SKM-1 (cell line): ENCODE measurements at regions not wholly inside any gene's neighbourhood (a gene's known extent, or its start where the extent isn't known, plus 50 kb on each side); places are given as distances from the start of the nearest gene placed in this dataset.
"Not testable (repeated sequence)": the region's sequence is repeated elsewhere in the genome, so short reads cannot be mapped to it uniquely, and the experiment has no call there.

Experiments used
- DNase-seq: peaks from one replicate; lab custom pipeline; 2025; ENCODE audit not compliant: unreplicated experiment; lab: John Stamatoyannopoulos, UW

DNA sequence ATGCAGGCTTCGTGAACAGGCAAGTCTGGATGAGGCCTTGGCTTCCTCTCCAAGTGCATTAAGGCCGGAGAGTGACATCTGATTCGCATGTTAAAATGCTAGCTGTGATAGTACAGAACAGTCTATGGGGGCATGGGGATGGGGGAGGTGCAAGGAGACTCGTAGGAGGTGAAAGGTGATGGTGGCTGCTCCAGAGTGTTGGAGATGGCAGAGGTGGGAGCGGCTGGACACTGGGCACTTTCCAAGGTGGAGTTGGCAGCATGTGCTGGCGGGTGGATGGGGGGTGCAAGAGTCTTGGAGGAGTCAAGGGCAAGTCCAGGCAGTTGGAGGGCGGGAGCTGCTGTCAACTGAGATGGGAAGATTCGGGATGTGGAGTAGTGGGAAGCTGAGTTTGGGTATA lies 350.9 kb upstream of the TNRC6C start:
- DNase-seq: no peak

DNA sequence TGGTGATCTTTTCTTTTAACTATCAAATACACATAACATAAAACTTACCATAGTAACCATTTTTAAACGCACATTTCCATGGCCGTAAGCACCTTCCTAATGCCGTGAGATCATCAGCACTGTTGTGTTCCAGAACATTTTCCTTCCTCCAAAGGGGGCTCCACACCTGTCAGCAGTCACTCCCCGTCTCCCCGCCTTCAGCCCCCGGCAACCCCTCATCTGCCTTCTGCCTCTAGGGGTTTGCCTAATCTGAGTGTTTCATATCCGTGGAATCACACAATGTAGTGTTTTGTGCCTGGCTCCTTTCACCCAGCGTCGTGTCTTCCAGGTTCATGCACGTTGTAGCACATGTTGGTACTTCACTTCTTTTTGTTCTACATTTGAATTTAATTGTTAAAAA lies 350.1 kb upstream of the TNRC6C start:
- DNase-seq: no peak

DNA sequence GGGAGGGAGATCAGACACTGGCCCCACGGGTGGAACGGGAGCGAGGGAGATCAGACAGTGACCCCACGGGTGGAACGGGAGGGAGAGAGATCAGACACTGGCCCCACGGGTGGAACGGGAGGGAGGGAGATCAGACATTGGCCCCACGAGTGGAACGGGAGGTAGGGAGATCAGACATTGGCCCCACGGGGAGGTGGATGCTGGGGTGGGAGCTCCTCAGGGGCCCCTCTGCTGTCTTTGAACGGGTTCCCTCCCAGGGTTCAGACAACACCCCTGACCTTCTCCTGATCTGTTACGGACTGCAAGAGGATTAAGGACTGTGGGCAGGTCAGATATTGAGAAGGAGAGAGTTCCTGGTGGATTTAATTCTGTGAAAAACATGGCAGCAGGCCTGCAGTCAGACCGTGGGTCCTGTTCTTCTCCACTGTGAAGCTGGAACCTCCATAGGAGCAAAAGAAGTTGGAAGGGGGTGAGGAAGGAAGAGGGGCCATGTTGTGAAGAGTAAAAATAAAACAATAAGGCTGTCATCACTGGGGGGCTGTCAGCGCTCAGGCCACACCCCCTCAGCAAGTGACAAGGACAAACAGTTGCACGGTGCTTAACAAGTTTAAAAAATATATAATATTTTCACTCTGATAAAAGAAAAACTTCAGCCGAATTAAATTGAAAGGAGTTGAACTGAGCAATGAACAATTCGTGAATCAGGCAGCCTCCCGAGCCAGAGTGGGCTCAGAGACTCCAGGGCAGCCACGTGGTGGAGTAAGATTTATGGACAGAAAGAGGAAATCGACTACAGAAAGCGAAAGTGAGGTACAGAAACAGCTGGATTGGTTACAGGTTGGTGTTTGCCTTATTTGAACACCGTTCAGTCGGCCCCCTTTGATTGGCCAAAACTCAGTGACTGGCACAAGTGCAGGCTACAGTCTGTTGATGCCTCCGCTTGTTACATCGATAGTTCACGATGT lies 348.7 kb upstream of the TNRC6C start:
- DNase-seq: no peak

DNA sequence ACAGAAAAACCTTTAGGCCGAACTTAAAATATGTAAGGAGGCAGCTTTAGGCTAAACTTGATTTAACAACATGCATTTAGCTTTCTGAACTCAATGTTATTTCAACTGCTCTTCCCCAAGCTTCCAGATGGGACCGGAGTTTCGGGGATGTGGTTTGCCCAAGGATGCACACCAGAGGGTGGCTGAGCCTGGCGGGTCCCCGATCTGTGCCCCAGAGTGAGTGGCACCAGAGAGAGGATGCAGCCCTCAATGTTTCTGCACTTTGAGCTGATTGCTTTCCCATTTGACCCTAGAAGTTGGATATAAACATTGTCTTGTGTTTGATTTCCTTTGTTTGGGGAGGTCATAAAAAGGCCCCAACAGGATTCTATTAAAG lies 348.0 kb upstream of the TNRC6C start:
- DNase-seq: no peak

DNA sequence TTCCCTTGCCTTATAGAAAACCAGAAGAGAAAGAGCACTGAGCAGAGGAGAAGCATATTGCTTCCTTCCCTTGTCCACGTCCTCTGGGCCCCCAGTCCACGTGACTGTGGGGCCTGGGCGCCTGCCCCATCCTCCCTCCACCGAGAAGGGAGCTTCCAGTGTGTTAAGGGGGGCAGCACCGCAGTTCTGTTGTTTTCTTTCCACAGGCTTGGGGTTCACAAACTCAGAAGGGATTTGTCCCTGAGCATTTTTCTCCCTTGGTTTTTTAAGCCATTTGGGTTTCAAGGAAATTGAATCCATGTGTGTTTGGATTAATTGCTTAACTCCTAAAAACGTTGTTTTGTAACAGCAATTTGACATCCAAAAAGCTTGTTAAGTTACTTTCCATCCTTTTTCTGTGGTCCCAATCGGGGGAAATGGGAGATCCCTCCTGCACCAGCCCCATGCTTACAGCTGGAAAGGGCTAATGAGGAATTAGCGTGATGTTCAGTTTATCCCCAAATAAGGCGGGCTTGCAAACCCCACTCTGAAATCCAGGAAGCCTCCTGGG lies 347.5 kb upstream of the TNRC6C start:
- DNase-seq: no peak

DNA sequence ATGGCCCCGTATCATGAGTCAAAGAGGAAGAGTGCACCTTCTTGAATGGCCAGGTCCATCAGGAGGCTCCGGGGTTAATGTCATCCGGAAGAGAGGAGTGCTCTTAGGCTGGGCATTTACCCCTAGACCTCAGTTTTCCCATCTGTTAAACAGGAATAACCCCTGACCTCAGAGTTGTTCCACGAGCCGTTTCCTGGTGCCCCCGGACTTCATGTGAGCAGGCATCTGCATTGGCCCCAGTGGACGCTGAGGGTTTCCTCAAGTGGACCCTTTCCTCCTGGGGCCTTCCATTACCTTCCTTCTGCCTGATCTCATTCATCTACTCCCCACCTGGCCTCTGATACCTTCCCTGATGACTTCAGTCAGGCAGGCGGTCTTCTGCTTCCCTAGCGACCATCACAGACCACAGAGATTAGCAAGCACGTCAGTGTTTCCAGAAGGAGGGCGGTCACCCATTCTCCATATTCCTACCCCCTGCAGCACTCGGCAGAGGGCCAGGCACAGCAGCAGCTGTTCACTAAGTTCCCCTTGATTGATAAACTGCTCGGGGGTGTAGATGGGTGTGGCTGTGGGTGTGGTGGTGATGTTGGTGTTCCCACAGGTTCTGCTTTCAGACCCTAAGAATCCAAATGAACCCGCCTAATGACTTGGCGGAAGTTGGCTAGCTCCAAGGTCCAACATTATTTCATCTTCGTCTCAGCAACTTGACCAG lies 346.6 kb upstream of the TNRC6C start:
- DNase-seq: no peak

DNA sequence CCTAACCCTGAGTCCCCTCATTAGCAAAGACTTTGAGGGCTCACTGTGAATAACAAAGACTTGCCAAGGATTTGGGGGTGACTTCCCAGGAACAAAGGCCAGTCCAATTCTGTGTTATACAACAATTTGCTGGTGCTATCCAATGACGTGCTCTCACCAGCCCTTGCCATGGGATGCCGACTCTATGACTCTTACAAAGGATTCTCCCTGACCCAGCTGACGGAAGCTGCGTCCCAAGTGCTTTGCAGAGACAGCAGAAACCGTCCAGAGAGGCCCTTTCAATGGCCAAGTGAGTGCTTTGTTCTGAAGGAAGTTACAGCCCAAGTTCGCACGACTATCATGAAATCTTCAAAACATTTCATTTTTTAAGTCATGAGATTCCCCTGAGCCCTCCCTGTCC lies 345.3 kb upstream of the TNRC6C start:
- no peak for DNase-seq

DNA sequence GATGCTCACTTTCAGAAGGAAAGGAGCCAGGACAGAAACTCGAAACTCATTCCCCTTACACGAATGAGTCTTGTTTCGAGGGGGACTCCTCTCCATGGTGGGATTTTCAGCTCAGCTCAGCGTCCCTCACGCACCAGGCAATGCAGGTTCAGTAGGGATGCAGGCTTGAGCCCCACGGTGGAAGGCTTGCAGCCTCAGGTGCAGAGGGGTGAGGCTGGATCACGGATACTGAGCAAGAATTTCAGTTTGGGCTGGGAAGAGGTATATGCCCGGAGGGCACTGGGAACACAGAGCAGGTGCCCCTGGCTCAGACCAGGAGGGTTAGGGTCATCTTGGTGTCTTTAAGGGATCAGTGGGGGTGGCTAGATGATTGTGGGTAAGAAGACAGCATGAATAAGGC lies 344.9 kb upstream of the TNRC6C start:
- DNase-seq: no peak

DNA sequence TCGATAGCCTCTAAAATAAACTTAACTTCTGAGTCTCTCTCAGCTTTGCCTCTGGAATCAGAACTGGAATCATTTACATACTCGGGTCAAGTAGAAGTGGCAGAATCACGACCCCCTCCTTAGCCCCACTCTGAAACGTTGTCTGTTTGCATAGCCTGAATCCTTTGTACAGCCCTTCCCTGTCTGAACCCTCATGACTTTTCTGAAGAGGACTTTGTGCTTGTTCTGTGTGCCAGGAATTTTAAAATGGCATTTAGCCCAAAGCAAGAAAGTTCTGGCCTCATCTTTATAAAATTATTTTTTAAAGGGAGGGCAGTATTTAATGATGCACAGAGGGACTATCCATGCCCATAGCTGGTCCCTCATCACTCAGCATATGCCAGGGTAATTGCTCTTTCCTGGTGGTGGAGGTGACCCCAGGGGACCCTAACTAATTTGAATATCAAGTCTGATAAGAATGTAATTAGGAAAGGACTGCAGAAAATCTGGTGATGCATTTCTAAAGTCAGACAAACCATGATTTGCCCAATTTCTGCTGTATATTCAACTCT lies 342.7 kb upstream of the TNRC6C start:
- DNase-seq: no peak

DNA sequence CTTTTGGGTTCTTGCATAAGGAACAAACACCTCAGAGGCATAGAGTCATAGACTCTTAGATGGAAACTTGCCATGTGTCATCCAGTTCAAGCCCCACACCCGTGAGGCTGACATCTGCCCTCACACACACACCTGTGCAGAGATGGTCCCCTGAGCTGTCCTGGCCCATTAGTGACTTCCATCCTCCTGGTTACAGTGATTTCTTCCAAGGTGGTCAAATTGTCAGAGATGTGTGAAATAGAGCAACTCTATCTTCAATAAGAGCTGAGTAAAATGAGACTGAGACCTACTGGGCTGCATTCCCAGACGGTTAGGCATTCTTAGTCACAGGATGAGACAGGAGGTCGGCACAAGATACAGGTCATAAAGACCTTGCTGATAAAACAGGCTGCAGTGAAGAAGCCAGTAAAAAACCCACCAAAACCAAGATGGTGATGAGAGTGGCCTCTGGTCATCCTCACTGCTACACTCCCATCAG lies 342.2 kb upstream of the TNRC6C start:
- DNase-seq: no peak

DNA sequence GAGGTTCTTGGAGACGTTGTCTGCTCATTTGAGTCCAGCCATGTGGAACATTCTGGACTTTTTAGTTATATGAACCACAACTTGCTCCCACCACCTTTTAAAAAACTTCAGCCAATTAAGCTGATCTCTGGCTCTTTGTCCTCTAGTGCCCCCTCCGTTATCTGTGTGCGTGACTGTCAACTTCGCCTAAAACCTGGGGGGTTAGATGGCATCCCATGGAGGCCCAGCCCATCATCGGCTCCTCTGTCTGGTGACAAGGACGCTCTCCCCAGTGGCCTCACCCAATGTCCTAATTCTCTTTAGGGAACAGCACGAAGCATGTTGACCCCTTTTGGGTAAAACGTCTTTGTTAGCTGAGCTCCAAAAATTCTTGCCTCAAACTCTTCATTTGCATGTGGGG lies 341.0 kb upstream of the TNRC6C start:
- DNase-seq: no peak

DNA sequence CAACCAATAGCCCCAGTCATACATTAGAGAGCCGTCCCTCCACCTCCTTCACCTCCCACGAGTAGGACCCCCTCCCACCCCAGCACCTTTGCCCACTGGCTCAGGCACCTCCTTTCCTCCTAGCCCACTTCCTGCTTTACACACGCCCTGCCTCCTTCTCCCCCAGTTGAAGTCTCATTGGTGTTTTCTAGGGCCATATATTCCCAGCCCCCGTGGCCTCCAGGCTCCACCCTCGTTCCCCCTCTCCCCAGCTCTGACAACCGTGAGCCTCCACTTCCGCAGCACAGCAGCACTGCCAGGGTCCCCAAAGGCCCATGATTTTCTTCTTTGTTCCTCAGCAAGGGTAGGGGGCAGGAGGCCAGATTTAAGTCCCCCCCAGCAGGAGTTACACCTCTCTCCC lies 340.3 kb upstream of the TNRC6C start:
- no peak for DNase-seq

DNA sequence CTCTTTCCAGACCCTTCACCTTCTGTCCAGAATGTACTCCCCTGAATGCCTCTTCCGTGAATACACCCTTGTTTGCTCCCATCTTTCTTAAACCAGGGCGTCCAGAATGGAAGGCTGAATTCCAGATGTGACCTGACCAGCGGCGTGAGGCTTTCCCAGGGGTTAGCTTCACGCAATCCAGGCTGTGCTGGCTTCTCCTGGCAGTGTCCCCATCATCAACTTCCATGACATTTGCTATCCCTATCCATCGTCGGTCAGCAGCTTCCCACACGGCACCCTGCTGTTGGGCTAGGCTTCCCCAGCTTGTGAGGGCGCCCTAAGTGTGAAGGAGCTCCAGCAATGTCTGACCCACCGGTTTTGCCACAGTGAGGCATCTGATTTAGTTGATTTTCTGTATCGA lies 339.8 kb upstream of the TNRC6C start:
- DNase-seq: no peak

DNA sequence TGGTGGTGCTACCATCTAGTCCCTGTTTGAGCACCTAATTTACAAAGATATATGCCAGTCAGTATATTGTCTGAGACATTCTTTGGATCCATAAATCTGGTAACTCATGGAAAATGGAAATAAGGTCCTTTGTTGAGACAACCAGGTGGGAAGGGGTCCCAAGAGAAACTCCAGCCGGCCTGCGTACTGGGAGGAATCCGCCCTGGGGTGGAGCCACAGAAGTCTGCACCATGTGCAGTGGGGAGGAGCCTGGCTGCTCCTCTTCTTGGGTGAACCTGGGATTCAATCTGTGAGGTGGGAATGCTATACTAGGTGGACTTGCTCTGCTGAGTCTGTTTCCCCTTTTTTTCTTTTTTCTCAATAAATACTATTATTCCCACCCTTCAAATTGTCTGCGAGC lies 339.2 kb upstream of the TNRC6C start:
- no peak for DNase-seq

DNA sequence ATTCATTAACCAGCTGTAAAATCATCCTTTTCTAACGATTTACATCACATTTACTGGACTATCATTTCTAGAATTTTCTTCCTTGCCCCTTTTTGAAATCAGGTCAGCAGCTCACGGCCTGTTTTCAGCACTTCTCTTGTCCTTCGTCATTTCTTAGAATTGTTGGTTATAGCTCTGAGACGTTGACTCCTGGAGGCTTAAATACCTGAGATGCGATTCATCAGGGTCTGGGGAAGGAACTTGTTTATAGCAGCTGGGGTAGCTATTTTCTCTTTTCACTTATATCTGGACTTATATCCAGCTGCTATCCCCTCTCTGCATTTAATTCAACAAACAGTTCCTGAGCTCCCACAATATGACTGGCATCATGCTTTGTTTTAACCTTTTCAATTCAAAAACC lies 338.7 kb upstream of the TNRC6C start:
- DNase-seq: no peak

DNA sequence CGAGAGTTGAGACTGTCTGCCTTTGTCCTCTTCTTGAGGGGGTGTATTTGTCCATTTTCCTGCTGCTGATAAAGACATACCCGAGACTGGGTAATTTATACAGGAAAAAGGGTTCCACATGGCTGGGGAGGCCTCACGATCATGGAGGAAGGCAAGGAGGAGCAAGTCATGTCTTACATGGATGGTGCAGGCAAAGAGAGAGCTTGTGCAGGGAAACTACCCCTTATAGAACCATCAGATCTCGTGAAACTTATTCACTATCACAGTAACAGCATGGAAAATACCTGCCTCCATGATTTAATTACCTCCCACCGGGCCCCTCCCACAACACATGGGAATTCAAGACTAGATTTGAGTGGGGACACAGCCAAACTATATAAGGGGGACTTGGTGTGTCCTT lies 338.2 kb upstream of the TNRC6C start:
- DNase-seq: no peak

DNA sequence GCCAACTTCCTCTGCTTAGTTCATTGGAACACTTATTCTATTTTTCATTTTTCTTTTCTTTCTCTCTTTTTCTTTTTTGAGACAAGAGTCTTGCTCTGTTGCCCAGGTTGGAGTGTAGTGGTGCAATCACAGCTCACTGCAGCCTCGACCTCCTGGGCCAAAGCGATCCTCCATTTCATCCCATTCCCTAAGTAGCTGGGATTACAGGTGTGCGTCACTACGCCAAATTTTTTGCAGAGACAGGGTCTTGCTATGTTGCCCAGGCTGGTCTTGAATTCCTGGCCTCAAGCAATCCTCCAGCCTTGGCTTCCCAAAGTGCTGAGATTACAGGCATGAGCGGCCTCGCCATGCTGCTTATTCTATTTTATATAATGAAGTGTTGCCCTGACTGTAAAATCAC lies 336.4 kb upstream of the TNRC6C start:
- not testable (repeated sequence) for DNase-seq

DNA sequence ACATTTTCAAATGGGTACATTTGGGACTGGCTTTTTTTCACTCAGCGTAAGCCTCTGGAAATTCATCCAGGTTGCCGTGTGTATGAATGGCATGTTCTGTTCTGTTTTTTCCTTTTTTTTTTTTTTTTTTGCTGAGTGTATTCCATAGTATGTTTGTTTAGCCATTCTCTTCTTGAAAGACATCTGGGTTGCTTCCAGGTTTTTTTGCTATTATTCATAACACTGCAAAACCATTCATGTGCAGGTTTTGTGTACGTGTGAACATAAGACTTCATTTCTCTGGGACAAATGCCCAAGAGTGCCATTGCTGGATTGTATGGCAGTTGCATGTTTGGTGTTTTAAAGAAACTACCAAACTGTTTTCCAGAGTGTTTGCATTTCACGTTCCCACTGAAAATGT lies 335.9 kb upstream of the TNRC6C start:
- no peak for DNase-seq

DNA sequence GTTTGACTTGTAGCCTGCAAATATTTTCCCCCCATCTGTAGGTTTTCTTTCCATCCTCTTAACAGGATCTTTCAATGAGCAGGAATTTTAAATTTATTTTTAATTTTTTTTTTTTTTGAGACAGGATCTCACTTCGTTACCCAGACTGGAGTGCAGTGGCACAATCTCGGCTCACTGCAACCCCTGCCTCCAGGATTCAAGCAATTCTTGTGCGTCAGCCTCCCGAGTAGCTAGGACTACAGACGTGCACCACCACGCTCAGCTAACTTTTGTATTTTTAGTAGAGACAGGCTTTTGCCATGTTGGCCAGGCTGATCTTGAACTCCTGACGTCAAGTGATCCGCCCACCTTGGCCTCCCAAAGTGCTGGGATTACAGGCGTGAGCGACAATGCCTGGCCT lies 335.2 kb upstream of the TNRC6C start:
- not testable (repeated sequence) for DNase-seq

DNA sequence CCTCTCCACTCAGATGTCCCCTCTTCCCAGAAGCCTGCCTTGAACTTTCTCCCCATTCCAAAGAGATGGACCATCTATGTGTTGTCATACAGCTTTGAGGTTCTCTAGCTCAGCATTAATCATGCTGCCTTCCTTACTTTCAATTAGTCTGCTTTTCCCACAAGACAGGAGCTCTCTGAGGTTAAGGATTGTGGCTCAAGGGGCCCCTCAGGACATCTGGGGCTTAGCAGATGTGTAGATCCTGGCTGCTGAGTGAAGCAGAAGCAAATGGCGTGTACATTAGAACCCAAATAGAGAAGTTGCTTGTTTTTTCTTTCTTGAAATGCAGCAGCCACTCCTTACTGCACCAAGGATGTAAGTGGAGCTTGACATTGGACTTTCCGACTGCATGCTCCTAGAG lies 330.5 kb upstream of the TNRC6C start:
- no peak for DNase-seq

DNA sequence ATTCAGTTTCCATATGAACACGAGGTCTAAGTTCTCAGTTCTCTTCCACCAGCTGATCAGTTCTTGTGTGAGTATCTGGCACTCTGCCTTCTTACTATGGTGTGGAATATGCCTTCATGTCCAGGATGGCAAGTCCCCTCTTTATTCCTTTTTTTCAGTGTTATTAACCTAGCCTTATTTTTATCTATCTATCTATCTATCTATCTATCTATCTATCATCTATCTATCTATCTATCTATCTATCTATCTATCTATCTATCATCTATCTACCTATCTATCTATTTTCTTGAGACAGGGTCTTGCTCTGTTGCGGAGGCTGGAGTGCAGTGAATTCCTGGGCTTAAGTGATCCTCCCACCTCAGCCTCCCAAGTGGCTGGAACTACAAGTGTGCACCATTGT lies 329.2 kb upstream of the TNRC6C start:
- DNase-seq: not testable (repeated sequence)

DNA sequence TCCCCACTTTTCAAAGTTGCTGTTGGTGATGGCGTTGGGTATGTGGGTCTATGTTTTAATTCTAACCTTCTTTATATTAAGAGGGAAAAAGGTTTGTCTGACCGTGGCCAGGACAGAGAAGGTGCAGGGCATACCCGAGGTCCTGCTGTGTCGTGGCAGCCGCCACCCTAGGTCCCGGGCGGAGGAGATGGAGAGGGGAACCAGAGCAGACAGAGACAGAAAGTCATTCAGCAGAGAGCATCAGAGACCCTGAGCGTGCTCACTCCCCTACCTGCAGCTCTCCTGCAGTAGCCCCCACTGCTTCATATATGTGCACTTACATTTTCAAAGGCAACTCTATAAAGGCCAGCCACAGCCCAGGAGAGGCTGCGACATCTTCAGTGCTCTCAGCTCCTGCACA lies 327.2 kb upstream of the TNRC6C start:
- no peak for DNase-seq
